Glutamatergic neuron (in vitro differentiated cells): ENCODE measurements at regions not wholly inside any gene's neighbourhood (a gene's known extent, or its start where the extent isn't known, plus 50 kb on each side); places are given as distances from the start of the nearest gene placed in this dataset.

Experiments
- DNase-seq: peaks from one replicate; pipeline ENCODE4 v3.0.0; 2022
- H3K27ac Mint-ChIP-seq: one replicate; pipeline ENCODE4 v1.8.0; 2020; ENCODE audit warnings: mild to moderate bottlenecking, mixed read lengths, inconsistent platforms; ENCODE audit not compliant: unreplicated experiment
- H3K27me3 Mint-ChIP-seq: one replicate; pipeline ENCODE4 v1.8.0; 2020; ENCODE audit warnings: mild to moderate bottlenecking, moderate library complexity, mixed read lengths, inconsistent platforms; ENCODE audit not compliant: unreplicated experiment
- H3K36me3 Mint-ChIP-seq: one replicate; pipeline ENCODE4 v1.8.0; 2020; ENCODE audit warnings: mild to moderate bottlenecking, mixed read lengths, inconsistent platforms; ENCODE audit not compliant: unreplicated experiment
- H3K4me1 Mint-ChIP-seq: one replicate; pipeline ENCODE4 v1.8.0; 2020; ENCODE audit warnings: mild to moderate bottlenecking, low read depth, mixed read lengths, inconsistent platforms; ENCODE audit not compliant: unreplicated experiment
- H3K4me3 Mint-ChIP-seq: one replicate; pipeline ENCODE4 v1.8.0; 2020; ENCODE audit warnings: mild to moderate bottlenecking, mixed read lengths, inconsistent platforms; ENCODE audit not compliant: unreplicated experiment
- H3K9me3 Mint-ChIP-seq: one replicate; pipeline ENCODE4 v1.8.0; 2020; ENCODE audit warnings: mild to moderate bottlenecking, moderate library complexity, mixed read lengths, inconsistent platforms; ENCODE audit not compliant: unreplicated experiment
- CTCF ChIP-seq: fragments of 200-600 bp; sonication (generic); IDR thresholded peaks from one replicate; pipeline ENCODE4 v1.5.0; 2021; ENCODE audit not compliant: partially characterized antibody, unreplicated experiment

DNA sequence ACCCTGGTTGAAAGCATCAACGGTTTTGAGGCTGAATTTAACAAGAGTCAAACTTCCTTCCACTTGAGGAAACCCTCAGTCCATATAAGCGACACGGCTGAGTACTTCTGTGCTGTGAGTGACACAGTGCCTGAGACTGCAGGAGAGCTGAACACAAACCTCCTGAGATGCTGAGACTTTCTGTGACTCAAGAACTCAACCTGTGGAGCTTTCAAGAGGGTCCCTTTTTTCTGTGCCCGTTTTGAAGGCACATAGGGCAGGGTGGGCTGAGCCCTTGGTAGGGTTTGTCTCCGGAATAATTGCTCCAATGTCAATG is 305.3 kb upstream of the OR4E1 start:
- Mint-ChIP-seq H3K4me1 (no peaks in the 10 kb centered on the region), H3K4me3 (no peak overlapping the region), H3K27me3 (no peaks in the 10 kb centered on the region), H3K27ac (no peak overlapping the region), H3K36me3 (no peaks in the 10 kb centered on the region), H3K9me3 (no peaks in the 10 kb centered on the region)
- no peak for DNase-seq
- TF ChIP-seq CTCF = no peak

GRCh38 chr14:21978184-21978998 is 304.8 kb upstream of the OR4E1 start:
- no peaks in the 10 kb centered on the region for H3K36me3 Mint-ChIP-seq
- no peaks in the 10 kb centered on the region for H3K4me1 Mint-ChIP-seq
- DNase-seq = peak; percentile 76
- H3K9me3 Mint-ChIP-seq = no peaks in the 10 kb centered on the region
- H3K27me3 Mint-ChIP-seq = no peaks in the 10 kb centered on the region
- no peak overlapping the region for H3K27ac Mint-ChIP-seq
- H3K4me3 Mint-ChIP-seq = no peak overlapping the region
- TF ChIP-seq CTCF = peak; percentile 88

- TF ChIP-seq CTCF = no peak
- no peaks in the 10 kb centered on the region for H3K9me3 Mint-ChIP-seq
- DNase-seq = no peak
- no peak overlapping the region for H3K4me3 Mint-ChIP-seq
- H3K27ac Mint-ChIP-seq = no peak overlapping the region
- H3K4me1 Mint-ChIP-seq = no peaks in the 10 kb centered on the region
- H3K36me3 Mint-ChIP-seq = no peaks in the 10 kb centered on the region
- no peaks in the 10 kb centered on the region for H3K27me3 Mint-ChIP-seq
Measured at GRCh38 chr14:21974741-21975140, 301.1 kb upstream of the OR4E1 start.

DNA sequence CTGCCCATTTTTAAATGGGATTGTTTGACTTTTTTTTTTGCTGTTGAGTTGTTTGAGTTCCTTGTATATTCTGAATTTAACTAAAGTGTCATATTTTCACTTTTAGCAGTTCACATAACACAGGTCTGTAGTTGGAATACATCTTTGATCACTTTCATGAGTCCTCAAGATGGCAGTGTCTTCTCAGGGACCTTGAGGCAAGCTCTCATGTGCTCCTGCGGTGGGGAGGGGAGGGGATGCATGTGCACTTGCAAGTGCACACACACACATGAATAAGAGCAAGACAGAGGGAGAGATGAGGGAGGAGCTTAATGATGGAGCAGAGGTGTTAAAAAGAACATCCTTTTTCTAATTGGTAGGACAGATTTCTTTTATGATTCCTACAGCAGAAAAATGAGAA is 291.4 kb upstream of the OR4E1 start:
- no peaks in the 10 kb centered on the region for H3K4me1 Mint-ChIP-seq
- no peak for DNase-seq
- no peak for TF ChIP-seq CTCF
- H3K9me3 Mint-ChIP-seq = no peaks in the 10 kb centered on the region
- no peaks in the 10 kb centered on the region for H3K36me3 Mint-ChIP-seq
- no peak overlapping the region for H3K27ac Mint-ChIP-seq
- H3K4me3 Mint-ChIP-seq = no peak overlapping the region
- H3K27me3 Mint-ChIP-seq = no peaks in the 10 kb centered on the region

DNA sequence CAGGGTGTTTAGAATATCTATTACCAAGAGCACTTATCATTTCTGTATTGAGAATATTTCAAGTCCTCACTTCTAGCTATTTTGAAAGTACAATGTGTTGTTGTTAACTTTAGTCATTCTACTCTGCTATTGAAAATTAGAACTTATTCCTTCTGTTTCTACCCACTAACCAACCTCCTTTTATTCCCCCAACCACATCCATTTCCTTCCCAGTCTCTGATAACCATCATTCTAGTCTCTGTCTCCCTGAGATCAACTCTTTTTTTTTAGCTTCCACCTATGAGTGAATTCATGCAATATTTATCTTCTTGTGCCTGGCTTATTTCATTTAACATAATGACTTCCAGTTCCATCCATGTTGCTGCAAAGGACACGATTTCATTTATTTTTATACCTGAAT is 290.6 kb upstream of the OR4E1 start:
- Mint-ChIP-seq H3K27me3 (peaks cover 3% of the 10 kb centered on the region), H3K9me3 (peaks cover 2% of the 10 kb centered on the region), H3K4me1 (no peaks in the 10 kb centered on the region), H3K4me3 (no peak overlapping the region), H3K36me3 (no peaks in the 10 kb centered on the region), H3K27ac (no peak overlapping the region)
- TF ChIP-seq CTCF = no peak
- no peak for DNase-seq
